B cell (primary cell): ENCODE measurements at regions not wholly inside any gene's neighbourhood (a gene's known extent, or its start where the extent isn't known, plus 50 kb on each side); places are given as distances from the start of the nearest gene placed in this dataset.

Experiments used
- ATAC-seq: fragments of 200-7000 bp; cut with Tn5 transposase; one replicate; pipeline ENCODE4 v1.10.0; 2021; ENCODE audit warnings: low read depth, mild to moderate bottlenecking, moderate number of reproducible peaks, moderate library complexity
- CTCF ChIA-PET: fragments of 350-600 bp; sonication (Branson Sonifier 250); formaldehyde crosslinking; loops from one replicate; lab custom pipeline; 2021; ENCODE audit warnings: antibody characterized with exemption, inconsistent platforms; lab: Charles Lee
- POLR2A ChIA-PET: fragments of 350-600 bp; sonication (Branson Sonifier 250); formaldehyde crosslinking; loops from one replicate; lab custom pipeline; 2021; ENCODE audit warnings: antibody characterized with exemption; lab: Charles Lee
- DNase-seq: peaks from one replicate; pipeline ENCODE4 v3.0.0; 2013
- H2AFZ ChIP-seq: 2 replicates; pipeline ENCODE4 v1.6.1; 2012; ENCODE audit warnings: mild to moderate bottlenecking, low read depth, low read length; ENCODE audit not compliant: insufficient read depth, poor library complexity, severe bottlenecking
- H3K27ac ChIP-seq, 2 donors: 1 replicate in 1 of 2; 2 replicates in 1 of 2; pipeline ENCODE4 v1.5.1; 2012 to 2013; ENCODE audit warnings: low read length in 2 of 2, mild to moderate bottlenecking in 2 of 2, moderate library complexity in 1 of 2
- H3K27me3 ChIP-seq, 4 experiments: fragments of 200-600 bp in 1 of 4; sonication (generic) in 1 of 4; replicated peaks in 1 of 4; 1 replicate in 2 of 4; 2 replicates in 2 of 4; pipeline versions ENCODE4 v1.6.1 to v1.7.0; 2013 to 2016; ENCODE audit warnings: low read length in 3 of 4, mild to moderate bottlenecking in 2 of 4, mixed read lengths in 1 of 4, moderate library complexity in 1 of 4; ENCODE audit not compliant: insufficient read depth in 4 of 4, control insufficient read depth in 3 of 4; ENCODE audit errors: control extremely low read depth in 1 of 4
- H3K36me3 ChIP-seq, 2 experiments: replicated peaks in 1 of 2; 1 replicate in 1 of 2; 2 replicates in 1 of 2; pipeline versions ENCODE4 v1.6.1 to v1.7.1; 2013; ENCODE audit warnings: low read length in 1 of 2; ENCODE audit not compliant: insufficient read depth in 2 of 2, control insufficient read depth in 1 of 2; ENCODE audit errors: control extremely low read depth in 1 of 2, extremely low read depth in 1 of 2
- H3K4me1 ChIP-seq, 2 donors: fragments of 200-600 bp in 1 of 2; sonication (generic) in 1 of 2; 1 replicate in 1 of 2; 2 replicates in 1 of 2; pipeline versions ENCODE4 v1.5.1 to v1.6.1; 2013 to 2017; ENCODE audit warnings: low read length in 2 of 2; ENCODE audit not compliant: control insufficient read depth in 2 of 2, insufficient read depth in 2 of 2
- H3K4me2 ChIP-seq: replicated peaks from 2 replicates; pipeline ENCODE3; 2012; ENCODE audit warnings: mild to moderate bottlenecking, low read depth, low read length; ENCODE audit not compliant: poor library complexity, severe bottlenecking
- H3K4me3 ChIP-seq, 5 experiments: fragments of 200-600 bp in 1 of 5; sonication (generic) in 1 of 5; 1 replicate in 3 of 5; 2 replicates in 2 of 5; pipeline versions ENCODE4 v1.5.1 to v1.7.0; 2011 to 2016; ENCODE audit warnings: low read length in 4 of 5, mild to moderate bottlenecking in 4 of 5, low read depth in 2 of 5, control low read depth in 1 of 5, moderate library complexity in 1 of 5; ENCODE audit not compliant: insufficient read depth in 1 of 5; ENCODE audit errors: control extremely low read depth in 1 of 5, extremely low read depth in 1 of 5
- H3K79me2 ChIP-seq: fragments of 200-600 bp; sonication (generic); one replicate; pipeline ENCODE4 v1.6.0; 2016; ENCODE audit warnings: low read length; ENCODE audit not compliant: control insufficient read depth, insufficient read depth
- H3K9ac ChIP-seq: fragments of 200-600 bp; sonication (generic); 2 replicates; pipeline ENCODE4 v1.6.1; 2017; ENCODE audit warnings: mild to moderate bottlenecking, low read length, moderate library complexity
- H3K9me3 ChIP-seq, 3 donors: one replicate each; pipeline versions ENCODE4 v1.6.1 to v1.7.1; 2013; ENCODE audit warnings: low read length in 2 of 3; ENCODE audit not compliant: control insufficient read depth in 2 of 3, insufficient read depth in 1 of 3; ENCODE audit errors: control extremely low read depth in 1 of 3
- H4K20me1 ChIP-seq: 2 replicates; pipeline ENCODE4 v1.6.0; 2012; ENCODE audit warnings: mild to moderate bottlenecking, low read length; ENCODE audit not compliant: insufficient read depth, control insufficient read depth, poor library complexity, severe bottlenecking
- H3K27ac Mint-ChIP-seq: one replicate; pipeline ENCODE4 v1.8.0; 2021; ENCODE audit warnings: mixed read lengths
- H3K27me3 Mint-ChIP-seq: one replicate; pipeline ENCODE4 v1.8.0; 2021; ENCODE audit warnings: mixed read lengths
- H3K4me1 Mint-ChIP-seq: one replicate; pipeline ENCODE4 v1.8.0; 2021; ENCODE audit warnings: mixed read lengths
- H3K4me3 Mint-ChIP-seq: one replicate; pipeline ENCODE4 v1.8.0; 2021; ENCODE audit warnings: mixed read lengths
- H3K9me3 Mint-ChIP-seq: one replicate; pipeline ENCODE4 v1.8.0; 2022; ENCODE audit warnings: mixed read lengths; ENCODE audit not compliant: insufficient read depth
- EZH2 ChIP-seq: IDR thresholded peaks from 2 replicates; pipeline ENCODE4 v1.6.1; 2012; ENCODE audit warnings: borderline replicate concordance, low read depth, mild to moderate bottlenecking, moderate library complexity, low read length; ENCODE audit not compliant: insufficient read depth, poor library complexity, severe bottlenecking
- WGBS: methylation state at CpG from one replicate; pipeline ENCODE4 v1.1.5; 2013; ENCODE audit warnings: missing lambda C conversion rate; ENCODE audit not compliant: insufficient coverage; 5-methylcytosine and 5-hydroxymethylcytosine counted together
- intact Hi-C: fragments of 100-400 bp; cut with micrococcal nuclease; formaldehyde crosslinking; loops from one replicate; pipeline ENCODE4 v1.10.0; 2022
- TF ChIP-seq, protein P1 (sequence below): fragments of 200-600 bp; IDR thresholded peaks from one replicate; pipeline ENCODE4 v1.8.0; 2022; ENCODE audit warnings: antibody characterized with exemption, mild to moderate bottlenecking

DNA sequence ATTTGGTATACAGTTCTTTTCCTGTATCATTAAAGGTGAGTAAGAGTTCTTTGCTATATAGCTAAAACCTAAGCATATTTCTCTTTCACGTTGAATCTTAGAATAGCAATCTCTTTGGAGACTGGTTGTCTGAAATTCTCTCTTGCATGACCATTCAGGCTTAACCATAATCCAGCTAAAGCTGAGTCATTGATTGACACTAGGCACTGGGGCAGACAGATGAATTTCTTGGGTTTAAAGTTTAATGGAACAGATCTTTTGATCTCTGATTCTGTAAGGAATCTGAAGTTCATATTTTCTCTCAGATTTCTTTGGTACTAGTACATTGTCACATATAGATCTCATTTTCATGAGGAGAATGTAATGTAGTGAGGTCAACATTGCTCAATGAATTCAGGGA lies 397.3 kb upstream of the MIR17HG start:
- no peaks in the 10 kb centered on the region for H3K9me3 Mint-ChIP-seq
- no CpG with 5 or more reads among the region's 1 CpG for WGBS
- Histone ChIP-seq H3K27me3 (no peaks in the 10 kb centered on the region), H3K79me2 (no peaks in the 10 kb centered on the region), H3K36me3 (no peaks in the 10 kb centered on the region), H4K20me1 (no peaks in the 10 kb centered on the region), H3K9me3 (peaks cover 0 to 12% (median 0%) of the 10 kb centered on the region in 3 donors), H2AFZ (no peak overlapping the region), H3K4me1 (no peaks in the 10 kb centered on the region), H3K27ac (no peak overlapping the region), H3K9ac (no peak overlapping the region), H3K4me2 (no peak overlapping the region), H3K4me3 (no peak overlapping the region)
- DNase-seq = no peak
- no peak for ATAC-seq
- no peak overlapping the region for H3K4me3 Mint-ChIP-seq
- H3K27me3 Mint-ChIP-seq = no peaks in the 10 kb centered on the region
- no peaks in the 10 kb centered on the region for H3K4me1 Mint-ChIP-seq
- H3K27ac Mint-ChIP-seq = no peak overlapping the region
- TF ChIP-seq, protein P1, sequence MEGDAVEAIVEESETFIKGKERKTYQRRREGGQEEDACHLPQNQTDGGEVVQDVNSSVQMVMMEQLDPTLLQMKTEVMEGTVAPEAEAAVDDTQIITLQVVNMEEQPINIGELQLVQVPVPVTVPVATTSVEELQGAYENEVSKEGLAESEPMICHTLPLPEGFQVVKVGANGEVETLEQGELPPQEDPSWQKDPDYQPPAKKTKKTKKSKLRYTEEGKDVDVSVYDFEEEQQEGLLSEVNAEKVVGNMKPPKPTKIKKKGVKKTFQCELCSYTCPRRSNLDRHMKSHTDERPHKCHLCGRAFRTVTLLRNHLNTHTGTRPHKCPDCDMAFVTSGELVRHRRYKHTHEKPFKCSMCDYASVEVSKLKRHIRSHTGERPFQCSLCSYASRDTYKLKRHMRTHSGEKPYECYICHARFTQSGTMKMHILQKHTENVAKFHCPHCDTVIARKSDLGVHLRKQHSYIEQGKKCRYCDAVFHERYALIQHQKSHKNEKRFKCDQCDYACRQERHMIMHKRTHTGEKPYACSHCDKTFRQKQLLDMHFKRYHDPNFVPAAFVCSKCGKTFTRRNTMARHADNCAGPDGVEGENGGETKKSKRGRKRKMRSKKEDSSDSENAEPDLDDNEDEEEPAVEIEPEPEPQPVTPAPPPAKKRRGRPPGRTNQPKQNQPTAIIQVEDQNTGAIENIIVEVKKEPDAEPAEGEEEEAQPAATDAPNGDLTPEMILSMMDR = no peak
- no peak for TF ChIP-seq EZH2
- ChIA-PET POLR2A (no interaction called here), CTCF (no interaction called here)
- intact Hi-C loops = no loop called here

DNA sequence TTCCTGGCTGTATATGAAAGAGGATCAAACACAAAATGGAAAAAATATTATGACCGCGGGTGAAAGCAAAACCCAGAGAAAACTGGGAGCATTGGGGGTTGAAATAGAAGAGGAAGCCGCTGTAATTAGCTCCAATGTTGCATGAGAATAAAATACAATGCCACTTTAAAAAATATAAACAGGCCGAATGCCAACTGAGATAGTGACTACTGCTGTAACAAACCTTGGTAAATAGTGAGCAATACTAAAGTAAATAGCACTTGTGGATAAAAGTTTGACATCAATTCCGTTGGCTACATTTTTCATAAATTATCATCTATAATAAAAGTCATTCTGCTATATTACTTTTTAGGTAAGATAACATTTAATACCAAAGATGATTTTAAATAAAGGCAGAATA lies 395.8 kb upstream of the MIR17HG start:
- no peaks in the 10 kb centered on the region for H3K36me3 ChIP-seq
- CTCF ChIA-PET = no interaction called here
- ATAC-seq = no peak
- Mint-ChIP-seq H3K4me3 (no peak overlapping the region), H3K27me3 (no peaks in the 10 kb centered on the region), H3K27ac (no peak overlapping the region), H3K4me1 (no peaks in the 10 kb centered on the region), H3K9me3 (no peaks in the 10 kb centered on the region)
- H3K9me3 ChIP-seq = peaks cover 0 to 12% (median 0%) of the 10 kb centered on the region in 3 donors
- POLR2A ChIA-PET = no interaction called here
- no CpG with 5 or more reads among the region's 5 CpGs for WGBS
- no peaks in the 10 kb centered on the region for H3K79me2 ChIP-seq
- no peak overlapping the region for H2AFZ ChIP-seq
- no peak overlapping the region for H3K27ac ChIP-seq
- H3K9ac ChIP-seq = no peak overlapping the region
- H3K4me3 ChIP-seq = no peak overlapping the region
- TF ChIP-seq, protein P1 = no peak
- no peak for TF ChIP-seq EZH2
- no peaks in the 10 kb centered on the region for H3K4me1 ChIP-seq
- intact Hi-C loops = no loop called here
- H4K20me1 ChIP-seq = no peaks in the 10 kb centered on the region
- H3K4me2 ChIP-seq = no peak overlapping the region
- no peak for DNase-seq
- H3K27me3 ChIP-seq = no peaks in the 10 kb centered on the region
